ENCODE measurements at regions not wholly inside any gene's neighbourhood (a gene's known extent, or its start where the extent isn't known, plus 50 kb on each side); places are given as distances from the start of the nearest gene placed in this dataset.

- no peak for ATAC-seq
- Histone ChIP-seq H3K9me3 (ENCODE audit: control insufficient read depth, insufficient read depth, low read length) (no peaks in the 10 kb centered on the region), H3K36me3 (ENCODE audit: control insufficient read depth, insufficient read depth, low read length) (no peaks in the 10 kb centered on the region), H3K4me1 (ENCODE audit: control insufficient read depth, insufficient read depth, low read length) (no peaks in the 10 kb centered on the region), H3K27me3 (ENCODE audit: control insufficient read depth, insufficient read depth, low read length) (no peaks in the 10 kb centered on the region), H3K27ac (ENCODE audit: low read length) (no peak overlapping the region), H3K4me3 (ENCODE audit: low read length) (no peak overlapping the region)
- intact Hi-C loops (cut with micrococcal nuclease): no loop called here
- Mint-ChIP-seq H3K4me1 (no peaks in the 10 kb centered on the region), H3K36me3 (no peaks in the 10 kb centered on the region), H3K9me3 (no peaks in the 10 kb centered on the region), H3K27ac (no peak overlapping the region), H3K4me3 (no peak overlapping the region), H3K27me3 (ENCODE audit: low read depth in 2 of 2) (peaks cover 7 to 21% of the 10 kb centered on the region in 2 donors)
- no peak for TF ChIP-seq CTCF (IDR thresholded peaks at IDR 0.05)
- whole genome bisulfite sequencing (ENCODE audit: insufficient coverage): 73% methylated on average over 9 of the region's 9 CpGs
- no peak for DNase-seq
Measured at GRCh38 chr10:117746541-117747448, 204.2 kb downstream of the EMX2 start.

- intact Hi-C loops (cut with micrococcal nuclease): no loop called here
- Mint-ChIP-seq H3K27ac (no peak overlapping the region), H3K4me1 (no peaks in the 10 kb centered on the region), H3K9me3 (no peaks in the 10 kb centered on the region), H3K36me3 (no peaks in the 10 kb centered on the region), H3K27me3 (ENCODE audit: low read depth in 2 of 2) (peaks cover 5 to 14% of the 10 kb centered on the region in 2 donors), H3K4me3 (no peak overlapping the region)
- Histone ChIP-seq H3K4me3 (ENCODE audit: low read length) (no peak overlapping the region), H3K4me1 (ENCODE audit: control insufficient read depth, insufficient read depth, low read length) (no peaks in the 10 kb centered on the region), H3K27ac (ENCODE audit: low read length) (no peak overlapping the region), H3K36me3 (ENCODE audit: control insufficient read depth, insufficient read depth, low read length) (no peaks in the 10 kb centered on the region), H3K9me3 (ENCODE audit: control insufficient read depth, insufficient read depth, low read length) (no peaks in the 10 kb centered on the region), H3K27me3 (ENCODE audit: control insufficient read depth, insufficient read depth, low read length) (no peaks in the 10 kb centered on the region)
- WGBS (ENCODE audit: insufficient coverage): 83% methylated on average over 9 of the region's 12 CpGs
- ATAC-seq (no peak), DNase-seq (no peak)
- no peak for TF ChIP-seq CTCF (IDR thresholded peaks at IDR 0.05)
Measured at GRCh38 chr10:117747636-117748035, 205.1 kb downstream of the EMX2 start.

- intact Hi-C loops (cut with micrococcal nuclease): no loop called here
- DNase-seq (no peak), ATAC-seq (no peak)
- Mint-ChIP-seq H3K9me3 (no peaks in the 10 kb centered on the region), H3K4me1 (no peaks in the 10 kb centered on the region), H3K27ac (no peak overlapping the region), H3K36me3 (no peaks in the 10 kb centered on the region), H3K4me3 (no peak overlapping the region), H3K27me3 (ENCODE audit: low read depth in 2 of 2) (peaks cover 3 to 10% of the 10 kb centered on the region in 2 donors)
- H3K4me1 ChIP-seq (ENCODE audit: control insufficient read depth, insufficient read depth, low read length): no peaks in the 10 kb centered on the region
- WGBS (ENCODE audit: insufficient coverage): 89% methylated on average over 12 of the region's 12 CpGs
- H3K27ac ChIP-seq (ENCODE audit: low read length): no peak overlapping the region
- H3K27me3 ChIP-seq (ENCODE audit: control insufficient read depth, insufficient read depth, low read length): no peaks in the 10 kb centered on the region
- no peak overlapping the region for H3K4me3 ChIP-seq (ENCODE audit: low read length)
- no peak for TF ChIP-seq CTCF (IDR thresholded peaks at IDR 0.05)
- no peaks in the 10 kb centered on the region for H3K36me3 ChIP-seq (ENCODE audit: control insufficient read depth, insufficient read depth, low read length)
- no peaks in the 10 kb centered on the region for H3K9me3 ChIP-seq (ENCODE audit: control insufficient read depth, insufficient read depth, low read length)
Measured at GRCh38 chr10:117748058-117748457, 205.5 kb downstream of the EMX2 start.

- peaks cover 3 to 10% of the 10 kb centered on the region in 2 donors for H3K27me3 Mint-ChIP-seq (ENCODE audit: low read depth in 2 of 2)
Measured at GRCh38 chr10:117750616-117751015, 208.1 kb downstream of the EMX2 start.

More at GRCh38 chr10:117750616-117751015, 208.1 kb downstream of the EMX2 start:
- no peaks in the 10 kb centered on the region for H3K36me3 Mint-ChIP-seq
- H3K36me3 ChIP-seq (ENCODE audit: control insufficient read depth, insufficient read depth, low read length): no peaks in the 10 kb centered on the region
- ATAC-seq (no peak), DNase-seq (no peak)
- H3K4me3 Mint-ChIP-seq: no peak overlapping the region
- H3K4me3 ChIP-seq (ENCODE audit: low read length): no peak overlapping the region
- H3K9me3 ChIP-seq (ENCODE audit: control insufficient read depth, insufficient read depth, low read length): no peaks in the 10 kb centered on the region
- TF ChIP-seq CTCF (IDR thresholded peaks at IDR 0.05): no peak
- intact Hi-C loops (cut with micrococcal nuclease): no loop called here
- no peaks in the 10 kb centered on the region for H3K9me3 Mint-ChIP-seq
- H3K27me3 ChIP-seq (ENCODE audit: control insufficient read depth, insufficient read depth, low read length): no peaks in the 10 kb centered on the region
- 88% methylated on average over 4 of the region's 4 CpGs for WGBS (ENCODE audit: insufficient coverage)
- no peak overlapping the region for H3K27ac Mint-ChIP-seq
- no peaks in the 10 kb centered on the region for H3K4me1 Mint-ChIP-seq
- H3K27ac ChIP-seq (ENCODE audit: low read length): no peak overlapping the region
- no peaks in the 10 kb centered on the region for H3K4me1 ChIP-seq (ENCODE audit: control insufficient read depth, insufficient read depth, low read length)

Measured in natural killer cell (primary cell).